PC-3 (cell line): ENCODE measurements at regions not wholly inside any gene's neighbourhood (a gene's known extent, or its start where the extent isn't known, plus 50 kb on each side); places are given as distances from the start of the nearest gene placed in this dataset.

ENCODE experiments used
- CTCF ChIP-seq: fragments of 300-600 bp; sonication (generic); conservative IDR thresholded peaks from 2 replicates; pipeline ENCODE4 v1.5.1; 2017; ENCODE audit warnings: antibody characterized with exemption, low read depth, mild to moderate bottlenecking, low read length
- EZH2 ChIP-seq: fragments of 300-600 bp; sonication (generic); IDR thresholded peaks from one replicate; pipeline ENCODE4 v1.6.1; 2017; ENCODE audit warnings: antibody characterized with exemption, mild to moderate bottlenecking, low read length; ENCODE audit not compliant: unreplicated experiment

GRCh38 chr6:159114569-159114968, 54.6 kb upstream of the FNDC1 start:
- TF ChIP-seq CTCF: no peak
- no peak for TF ChIP-seq EZH2
